IPS-20b (cell line): ENCODE measurements at regions not wholly inside any gene's neighbourhood (a gene's known extent, or its start where the extent isn't known, plus 50 kb on each side); places are given as distances from the start of the nearest gene placed in this dataset.

Experiments
- H3K27ac ChIP-seq: one replicate; pipeline ENCODE4 v1.5.1; 2013; ENCODE audit warnings: low read length
- H3K27me3 ChIP-seq: 2 replicates; pipeline ENCODE4 v1.6.1; 2013; ENCODE audit warnings: mild to moderate bottlenecking, low read length, inconsistent platforms; ENCODE audit not compliant: insufficient read depth
- H3K36me3 ChIP-seq: 2 replicates; pipeline ENCODE4 v1.6.1; 2013; ENCODE audit warnings: low read depth, mild to moderate bottlenecking, inconsistent platforms, low read length, moderate library complexity; ENCODE audit not compliant: insufficient read depth
- H3K4me1 ChIP-seq: 2 replicates; pipeline ENCODE4 v1.6.1; 2013; ENCODE audit warnings: mild to moderate bottlenecking, control low read depth, inconsistent platforms, low read length, moderate library complexity; ENCODE audit not compliant: insufficient read depth
- H3K4me3 ChIP-seq: 2 replicates; pipeline ENCODE4 v1.5.1; 2013; ENCODE audit warnings: mild to moderate bottlenecking, low read length, inconsistent platforms
- H3K9ac ChIP-seq: 2 replicates; pipeline ENCODE4 v1.6.1; 2013; ENCODE audit warnings: low read depth, mild to moderate bottlenecking, inconsistent platforms, low read length, moderate library complexity
- H3K9me3 ChIP-seq: 2 replicates; pipeline ENCODE4 v1.6.1; 2013; ENCODE audit warnings: mild to moderate bottlenecking, low read depth, low read length, inconsistent platforms; ENCODE audit not compliant: insufficient read depth

- H3K9ac ChIP-seq, result no peak overlapping the region
- H3K27ac ChIP-seq, result no peak overlapping the region
- no peaks in the 10 kb centered on the region for H3K9me3 ChIP-seq
- no peak overlapping the region for H3K4me3 ChIP-seq
- no peaks in the 10 kb centered on the region for H3K27me3 ChIP-seq
- no peaks in the 10 kb centered on the region for H3K4me1 ChIP-seq
- H3K36me3 ChIP-seq, result no peaks in the 10 kb centered on the region
Observed at GRCh38 chr7:19488056-19488455, 220.8 kb downstream of the POLR1F start.

- no peaks in the 10 kb centered on the region for H3K36me3 ChIP-seq
- H3K27me3 ChIP-seq, result no peaks in the 10 kb centered on the region
- no peak overlapping the region for H3K27ac ChIP-seq
- no peaks in the 10 kb centered on the region for H3K4me1 ChIP-seq
- no peak overlapping the region for H3K9ac ChIP-seq
- H3K9me3 ChIP-seq, result peaks cover 16% of the 10 kb centered on the region
- no peak overlapping the region for H3K4me3 ChIP-seq
Observed at GRCh38 chr7:19482628-19483027, 226.2 kb downstream of the POLR1F start.

GRCh38 chr7:19480383-19480782, 228.5 kb downstream of the POLR1F start:
- no peak overlapping the region for H3K9ac ChIP-seq
- no peaks in the 10 kb centered on the region for H3K36me3 ChIP-seq
- no peaks in the 10 kb centered on the region for H3K27me3 ChIP-seq

GRCh38 chr7:19470031-19470430, 238.8 kb downstream of the POLR1F start:
- no peak overlapping the region for H3K27ac ChIP-seq
- no peaks in the 10 kb centered on the region for H3K4me1 ChIP-seq
- no peaks in the 10 kb centered on the region for H3K27me3 ChIP-seq
- H3K36me3 ChIP-seq, result no peaks in the 10 kb centered on the region
- no peak overlapping the region for H3K9ac ChIP-seq
- no peaks in the 10 kb centered on the region for H3K9me3 ChIP-seq
- no peak overlapping the region for H3K4me3 ChIP-seq

More at GRCh38 chr7:19480383-19480782, 228.5 kb downstream of the POLR1F start:
- no peak overlapping the region for H3K27ac ChIP-seq
- H3K4me3 ChIP-seq, result no peak overlapping the region
- H3K9me3 ChIP-seq, result peaks cover 16% of the 10 kb centered on the region
- no peaks in the 10 kb centered on the region for H3K4me1 ChIP-seq

- Histone ChIP-seq H3K27me3 (no peaks in the 10 kb centered on the region), H3K9ac (no peak overlapping the region), H3K36me3 (no peaks in the 10 kb centered on the region), H3K27ac (no peak overlapping the region), H3K9me3 (no peaks in the 10 kb centered on the region), H3K4me1 (no peaks in the 10 kb centered on the region), H3K4me3 (no peak overlapping the region)
Observed at GRCh38 chr7:19465861-19466260, 243.0 kb downstream of the POLR1F start.

- no peak overlapping the region for H3K9ac ChIP-seq
- H3K27me3 ChIP-seq, result no peaks in the 10 kb centered on the region
- H3K27ac ChIP-seq, result no peak overlapping the region
- no peaks in the 10 kb centered on the region for H3K9me3 ChIP-seq
- no peaks in the 10 kb centered on the region for H3K4me1 ChIP-seq
- H3K4me3 ChIP-seq, result no peak overlapping the region
- no peaks in the 10 kb centered on the region for H3K36me3 ChIP-seq
Observed at GRCh38 chr7:19464751-19465150, 244.1 kb downstream of the POLR1F start.

- H3K9me3 ChIP-seq, result no peaks in the 10 kb centered on the region
- no peak overlapping the region for H3K9ac ChIP-seq
- no peaks in the 10 kb centered on the region for H3K27me3 ChIP-seq
- H3K4me1 ChIP-seq, result no peaks in the 10 kb centered on the region
- no peak overlapping the region for H3K4me3 ChIP-seq
- no peaks in the 10 kb centered on the region for H3K36me3 ChIP-seq
- H3K27ac ChIP-seq, result no peak overlapping the region
Observed at GRCh38 chr7:19464241-19464640, 244.6 kb downstream of the POLR1F start.

GRCh38 chr7:19463581-19463980, 245.3 kb downstream of the POLR1F start:
- no peaks in the 10 kb centered on the region for H3K36me3 ChIP-seq
- H3K27ac ChIP-seq, result no peak overlapping the region
- no peak overlapping the region for H3K4me3 ChIP-seq
- no peak overlapping the region for H3K9ac ChIP-seq
- no peaks in the 10 kb centered on the region for H3K9me3 ChIP-seq
- no peaks in the 10 kb centered on the region for H3K4me1 ChIP-seq
- no peaks in the 10 kb centered on the region for H3K27me3 ChIP-seq

- no peaks in the 10 kb centered on the region for H3K36me3 ChIP-seq
- H3K9me3 ChIP-seq, result no peaks in the 10 kb centered on the region
- no peaks in the 10 kb centered on the region for H3K27me3 ChIP-seq
- no peak overlapping the region for H3K4me3 ChIP-seq
- H3K4me1 ChIP-seq, result no peaks in the 10 kb centered on the region
- no peak overlapping the region for H3K9ac ChIP-seq
- H3K27ac ChIP-seq, result no peak overlapping the region
Observed at GRCh38 chr7:19455623-19456022, 253.2 kb downstream of the POLR1F start.

GRCh38 chr7:19448091-19448490, 260.7 kb downstream of the POLR1F start:
- Histone ChIP-seq H3K27ac (no peak overlapping the region), H3K27me3 (no peaks in the 10 kb centered on the region), H3K4me1 (no peaks in the 10 kb centered on the region), H3K36me3 (no peaks in the 10 kb centered on the region), H3K9me3 (no peaks in the 10 kb centered on the region), H3K9ac (no peak overlapping the region), H3K4me3 (no peak overlapping the region)

GRCh38 chr7:19442016-19442785, 266.6 kb downstream of the POLR1F start:
- Histone ChIP-seq H3K9ac (no peak overlapping the region), H3K27me3 (no peaks in the 10 kb centered on the region), H3K4me3 (no peak overlapping the region), H3K27ac (no peak overlapping the region), H3K9me3 (no peaks in the 10 kb centered on the region), H3K4me1 (no peaks in the 10 kb centered on the region), H3K36me3 (no peaks in the 10 kb centered on the region)

GRCh38 chr7:19439517-19439916, 269.3 kb downstream of the POLR1F start:
- H3K27me3 ChIP-seq, result no peaks in the 10 kb centered on the region
- H3K9ac ChIP-seq, result no peak overlapping the region
- H3K4me3 ChIP-seq, result no peak overlapping the region
- H3K4me1 ChIP-seq, result no peaks in the 10 kb centered on the region
- H3K36me3 ChIP-seq, result no peaks in the 10 kb centered on the region
- no peak overlapping the region for H3K27ac ChIP-seq
- no peaks in the 10 kb centered on the region for H3K9me3 ChIP-seq
